GM12878 (cell line): ENCODE measurements at regions not wholly inside any gene's neighbourhood (a gene's known extent, or its start where the extent isn't known, plus 50 kb on each side); places are given as distances from the start of the nearest gene placed in this dataset.

Experiments used
- ATAC-seq: fragments of 200-7000 bp; cut with Tn5 transposase; 3 replicates; pipeline ENCODE4 v1.9.1; 2020; ENCODE audit warnings: mild to moderate bottlenecking, moderate library complexity
- BruUV-seq: library from RNA; stranded (reverse); fragments of 400-500 nt; replicated peaks from 2 replicates; lab custom pipeline; 2021; lab: Mats Ljungman, UMichigan
- CTCF ChIA-PET: fragments of 300-600 bp; sonication (Branson Sonifier 250); formaldehyde crosslinking; extraction: SDS; loops from one replicate; lab custom pipeline; 2021; ENCODE audit warnings: inconsistent platforms; lab: Yijun Ruan, JAX
- POLR2A ChIA-PET: fragments of 350-600 bp; formaldehyde crosslinking; extraction: SDS; loops from one replicate; lab custom pipeline; 2021; ENCODE audit warnings: inconsistent platforms; lab: Charles Lee
- RAD21 ChIA-PET: fragments of 300-600 bp; sonication (Branson Sonifier 250); formaldehyde crosslinking; loops from one replicate; lab custom pipeline; 2023; ENCODE audit warnings: antibody characterized with exemption; ENCODE audit not compliant: unreplicated experiment; lab: Charles Lee
- SMC1A ChIA-PET: fragments of 300-600 bp; sonication (Branson Sonifier 250); formaldehyde crosslinking; loops from one replicate; lab custom pipeline; 2023; ENCODE audit not compliant: unreplicated experiment, uncharacterized antibody; lab: Charles Lee
- DNase-seq: peaks from one replicate; pipeline ENCODE4 v3.0.0-alpha.2; 2011; ENCODE audit warnings: low read depth, low spot score
- FAIRE-seq: peaks from 3 replicates; lab custom pipeline; 2011; peaks lifted over from hg19 to GRCh38; lab: Jason Lieb, UNC
- H2AFZ ChIP-seq: 2 replicates; pipeline ENCODE4 v1.6.0; 2011; ENCODE audit warnings: low read depth, low read length, control low read depth; ENCODE audit not compliant: control insufficient read depth
- H3K27ac ChIP-seq: 2 replicates; pipeline ENCODE4 v1.5.1; 2011; ENCODE audit warnings: control low read depth; ENCODE audit not compliant: control insufficient read depth, insufficient read depth
- H3K27me3 ChIP-seq, 2 experiments: replicated peaks in 1 of 2; 2 replicates each; pipeline versions ENCODE4 v1.6.0 to v1.6.1; 2011; ENCODE audit warnings: low read length in 1 of 2; ENCODE audit not compliant: control insufficient read depth in 2 of 2, insufficient read depth in 2 of 2
- H3K36me3 ChIP-seq, 2 experiments: 2 replicates each; pipeline ENCODE4 v1.5.1; 2011; ENCODE audit warnings: low read length in 1 of 2; ENCODE audit not compliant: control insufficient read depth in 2 of 2, insufficient read depth in 2 of 2
- H3K4me1 ChIP-seq: 2 replicates; pipeline ENCODE4 v1.6.1; 2011; ENCODE audit warnings: mild to moderate bottlenecking, low read length, moderate library complexity, mixed read lengths; ENCODE audit not compliant: control insufficient read depth, insufficient read depth
- H3K4me2 ChIP-seq: 2 replicates; pipeline ENCODE4 v1.6.0; 2011; ENCODE audit warnings: control low read depth; ENCODE audit not compliant: control insufficient read depth, insufficient read depth
- H3K4me3 ChIP-seq: fragments of 200-600 bp; sonication (generic); 2 replicates; pipeline ENCODE4 v1.5.1; 2016
- H3K79me2 ChIP-seq: 2 replicates; pipeline ENCODE4 v1.6.0; 2011; ENCODE audit warnings: low read length; ENCODE audit not compliant: control insufficient read depth, insufficient read depth
- H3K9ac ChIP-seq: 2 replicates; pipeline ENCODE4 v1.8.0; 2011; ENCODE audit warnings: low read length, control low read depth, mixed read lengths; ENCODE audit not compliant: control insufficient read depth, insufficient read depth
- H3K9me3 ChIP-seq: replicated peaks from 3 replicates; pipeline ENCODE4 v1.5.1; 2011; ENCODE audit warnings: mild to moderate bottlenecking, low read length; ENCODE audit not compliant: control insufficient read depth, insufficient read depth
- H4K20me1 ChIP-seq: 2 replicates; pipeline ENCODE4 v1.6.0; 2011; ENCODE audit not compliant: control insufficient read depth, insufficient read depth
- BCL3 ChIP-seq: IDR thresholded peaks from 2 replicates; pipeline ENCODE4 v1.6.1; 2011; ENCODE audit warnings: borderline replicate concordance, low read depth, mild to moderate bottlenecking, moderate library complexity, low read length; ENCODE audit not compliant: insufficient read depth, poor library complexity, severe bottlenecking
- CBX3 ChIP-seq: fragments of 200-600 bp; sonication (generic); IDR thresholded peaks from 2 replicates; pipeline ENCODE4 v1.6.1; 2016; ENCODE audit warnings: low read depth, borderline replicate concordance
- EP300 ChIP-seq, 2 experiments: fragments of 150-350 bp in 1 of 2; IDR thresholded peaks; 2 replicates each; pipeline ENCODE4 v1.6.1; 2011 to 2012; ENCODE audit warnings: low read depth in 2 of 2, low read length in 2 of 2, borderline replicate concordance in 1 of 2, improper control_type of control experiment in 1 of 2, inconsistent platforms in 1 of 2; ENCODE audit not compliant: control insufficient read depth in 1 of 2
- FOXK2 ChIP-seq: fragments of 450-650 bp; IDR thresholded peaks from 2 replicates; pipeline ENCODE4 v1.6.1; 2017; ENCODE audit warnings: mild to moderate bottlenecking, moderate library complexity
- JUNB ChIP-seq: IDR thresholded peaks from 2 replicates; pipeline ENCODE4 v1.6.1; 2016; ENCODE audit warnings: antibody characterized with exemption, mild to moderate bottlenecking
- MEF2B ChIP-seq: fragments of 450-650 bp; IDR thresholded peaks from 2 replicates; pipeline ENCODE4 v1.6.1; 2018; ENCODE audit warnings: mild to moderate bottlenecking, moderate library complexity; ENCODE audit not compliant: partially characterized antibody, poor library complexity, severe bottlenecking
- MLLT1 ChIP-seq: fragments of 450-650 bp; IDR thresholded peaks from 2 replicates; pipeline ENCODE4 v1.6.1; 2016; ENCODE audit warnings: mild to moderate bottlenecking
- NFYB ChIP-seq: IDR thresholded peaks from 2 replicates; pipeline ENCODE4 v1.6.1; 2011; ENCODE audit warnings: low read depth, mild to moderate bottlenecking, low read length, improper control_type of control experiment, moderate library complexity; ENCODE audit not compliant: insufficient read depth
- POLR2AphosphoS2 ChIP-seq: IDR thresholded peaks from 2 replicates; pipeline ENCODE4 v1.6.1; 2011; ENCODE audit warnings: low read depth, mild to moderate bottlenecking, low read length, improper control_type of control experiment, moderate library complexity
- POLR2AphosphoS5 ChIP-seq: IDR thresholded peaks from 2 replicates; pipeline ENCODE4 v1.6.1; 2011; ENCODE audit warnings: mild to moderate bottlenecking, low read length, inconsistent platforms
- RUNX3 ChIP-seq: IDR thresholded peaks from 2 replicates; pipeline ENCODE4 v1.6.1; 2012; ENCODE audit warnings: low read length, inconsistent platforms
- WGBS: methylation state at CpG from one replicate; pipeline ENCODE4 v1.1.6; 2016; ENCODE audit warnings: low lambda C conversion rate; ENCODE audit not compliant: insufficient replicate concordance, insufficient coverage; ENCODE audit errors: missing lambda C conversion rate; 5-methylcytosine and 5-hydroxymethylcytosine counted together
- in situ Hi-C: fragments of 300-500 bp; cut with MboI; formaldehyde crosslinking; loops from 9 replicates; pipeline ENCODE4 v1.14.3; 2018; ENCODE audit warnings: mixed read lengths
- intact Hi-C: fragments of 100-400 bp; cut with micrococcal nuclease; formaldehyde crosslinking; loops from one replicate; pipeline ENCODE4 v1.14.2; 2022; ENCODE audit not compliant: unreplicated experiment

- no peak for FAIRE-seq
- Histone ChIP-seq H3K9me3 (no peaks in the 10 kb centered on the region; the same call in 2 of the 3 replicates), H3K27me3 (no peaks in the 10 kb centered on the region), H3K36me3 (no peaks in the 10 kb centered on the region; a peak in 1 of 4 replicates), H4K20me1 (no peaks in the 10 kb centered on the region), H3K9ac (no peak overlapping the region), H3K79me2 (peaks cover 2% of the 10 kb centered on the region), H3K4me3 (no peak overlapping the region), H3K4me1 (peaks cover 28% of the 10 kb centered on the region), H3K27ac (no peak overlapping the region), H2AFZ (no peak overlapping the region), H3K4me2 (no peak overlapping the region)
- intact Hi-C loops = loop anchor here (2.0 to 5.0 kb wide), 4 partner anchors 63 to 208 kb away; no protein-coding TSS in a partner anchor
- WGBS = 26% methylated on average over 2 of the region's 2 CpGs
- no peak for DNase-seq
- POLR2A ChIA-PET = no interaction called here
- SMC1A ChIA-PET = interaction anchor here (0.7 to 1.2 kb wide), 2 partner anchors 9 to 13 kb away, joined by 3 read pairs; no protein-coding TSS in a partner anchor
- peak; percentile 12 for ATAC-seq
- no peak for TF ChIP-seq CBX3
- RAD21 ChIA-PET = no interaction called here
- CTCF ChIA-PET = interaction anchor here (0.6 kb wide), 1 partner anchor 58 kb away, joined by 4 read pairs; no protein-coding TSS in a partner anchor
- BruUV-seq = no TSS peak
- in situ Hi-C loops = no loop called here
These were observed 323.7 kb downstream of the LPIN1 start for GRCh38 chr2:12070153-12070552.

- ChIA-PET SMC1A (interaction anchor here (0.7 to 1.2 kb wide), 2 partner anchors 10 to 13 kb away, joined by 3 read pairs; no protein-coding TSS in a partner anchor), RAD21 (interaction anchor here (2.0 kb wide), 1 partner anchor 25 kb away, joined by 7 read pairs; no protein-coding TSS in a partner anchor), POLR2A (no interaction called here), CTCF (no interaction called here)
- FAIRE-seq (no peak), DNase-seq (no peak), ATAC-seq (peak; percentile 9; the same call in 2 of the 3 replicates)
- H3K79me2 ChIP-seq = peaks cover 2% of the 10 kb centered on the region
- no peak overlapping the region for H2AFZ ChIP-seq
- no peaks in the 10 kb centered on the region for H3K27me3 ChIP-seq
- TF ChIP-seq POLR2AphosphoS2 = no peak
- no peak for TF ChIP-seq BCL3
- TF ChIP-seq NFYB = no peak
- peak; percentile 17; the same call in 1 of the 2 replicates for TF ChIP-seq RUNX3
- no peak for TF ChIP-seq POLR2AphosphoS5
- peak; percentile 23; the same call in 1 of the 2 replicates for TF ChIP-seq JUNB
- no peak for TF ChIP-seq MEF2B
- no peak for TF ChIP-seq FOXK2
- no peak for TF ChIP-seq EP300 (IDR thresholded peaks at IDR 0.05; ENCODE audit: borderline replicate concordance in 1 of 2, control insufficient read depth in 1 of 2, low read depth in 2 of 2, low read length in 2 of 2)
- TF ChIP-seq MLLT1 = no peak
- BruUV-seq = no TSS peak
- WGBS = 62% methylated on average over 4 of the region's 4 CpGs
- H3K9ac ChIP-seq = no peak overlapping the region
- H3K27ac ChIP-seq = no peak overlapping the region
- H3K4me3 ChIP-seq = no peak overlapping the region
- no peaks in the 10 kb centered on the region; the same call in 2 of the 3 replicates for H3K9me3 ChIP-seq
- H3K4me2 ChIP-seq = no peak overlapping the region
- intact Hi-C loops = loop anchor here (2.0 to 5.0 kb wide), 4 partner anchors 64 to 208 kb away; no protein-coding TSS in a partner anchor
- H4K20me1 ChIP-seq = no peaks in the 10 kb centered on the region
- H3K36me3 ChIP-seq = no peaks in the 10 kb centered on the region; a peak in 1 of 4 replicates
- H3K4me1 ChIP-seq = peaks cover 28% of the 10 kb centered on the region
- in situ Hi-C loops = no loop called here
These were observed 324.1 kb downstream of the LPIN1 start for GRCh38 chr2:12070581-12070980.
